Kidney tubule cell (primary cell): ENCODE measurements at regions not wholly inside any gene's neighbourhood (a gene's known extent, or its start where the extent isn't known, plus 50 kb on each side); places are given as distances from the start of the nearest gene placed in this dataset.

ENCODE experiments used
- DNase-seq: peaks from one replicate; pipeline ENCODE4 v3.0.0-alpha.2; 2018; ENCODE audit warnings: low spot score

- DNase-seq: no peak
These were observed 56.8 kb upstream of the FAM181A start for GRCh38 chr14:93870377-93870776.

- DNase-seq: no peak
These were observed 57.7 kb upstream of the FAM181A start for GRCh38 chr14:93869427-93869826.

DNA sequence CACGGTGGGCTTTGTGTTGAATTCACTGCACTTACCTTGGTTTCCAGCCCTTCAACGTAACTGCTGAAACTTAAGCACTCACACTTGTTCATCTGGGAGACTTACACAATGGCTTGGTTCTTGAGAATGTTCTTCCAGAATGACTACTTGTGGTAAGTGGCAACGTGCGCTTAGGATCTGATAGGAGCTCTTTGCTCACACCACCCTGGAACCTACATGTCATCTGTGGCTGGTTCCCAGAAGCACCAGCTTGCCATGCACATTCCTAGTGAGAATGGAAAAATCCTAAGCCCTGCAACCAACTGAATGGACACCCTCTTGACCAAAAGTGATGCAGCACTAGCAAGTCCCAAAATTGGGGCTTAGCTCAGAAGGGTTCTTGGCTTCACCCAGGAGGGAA lies 59.0 kb upstream of the FAM181A start:
- no peak for DNase-seq

DNA sequence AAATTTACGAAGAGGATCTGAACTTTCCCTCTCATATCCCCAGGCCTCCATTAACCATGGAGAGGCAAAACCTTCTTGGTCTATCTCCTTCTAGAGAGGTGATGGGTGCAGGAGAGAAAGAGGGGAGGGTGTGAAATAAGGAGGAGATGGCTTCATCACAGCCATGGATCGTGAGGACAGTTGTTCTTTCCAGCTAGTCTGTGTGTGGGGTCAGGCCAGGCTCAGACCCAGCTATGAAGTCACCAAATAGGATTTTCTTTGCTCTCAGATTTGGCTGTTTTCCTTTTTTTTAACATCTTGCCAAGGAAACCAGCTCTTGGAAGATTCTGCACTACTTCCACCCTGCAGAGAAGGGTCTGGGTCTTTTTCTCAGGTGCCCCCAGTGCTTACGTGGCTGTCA lies 64.9 kb upstream of the FAM181A start:
- no peak for DNase-seq

GRCh38 chr14:93861836-93862235 lies 65.3 kb upstream of the FAM181A start:
- DNase-seq: no peak

- no peak for DNase-seq
These were observed 67.2 kb upstream of the FAM181A start for GRCh38 chr14:93859957-93860356.

- DNase-seq: no peak
These were observed 68.2 kb upstream of the FAM181A start for GRCh38 chr14:93858896-93859295.

GRCh38 chr14:93857500-93858283 lies 69.4 kb upstream of the PRIMA1 start:
- peak; percentile 4 for DNase-seq

- no peak for DNase-seq
These were observed 68.8 kb upstream of the PRIMA1 start for GRCh38 chr14:93857081-93857480.

GRCh38 chr14:93855737-93856136 lies 67.5 kb upstream of the PRIMA1 start:
- no peak for DNase-seq

DNA sequence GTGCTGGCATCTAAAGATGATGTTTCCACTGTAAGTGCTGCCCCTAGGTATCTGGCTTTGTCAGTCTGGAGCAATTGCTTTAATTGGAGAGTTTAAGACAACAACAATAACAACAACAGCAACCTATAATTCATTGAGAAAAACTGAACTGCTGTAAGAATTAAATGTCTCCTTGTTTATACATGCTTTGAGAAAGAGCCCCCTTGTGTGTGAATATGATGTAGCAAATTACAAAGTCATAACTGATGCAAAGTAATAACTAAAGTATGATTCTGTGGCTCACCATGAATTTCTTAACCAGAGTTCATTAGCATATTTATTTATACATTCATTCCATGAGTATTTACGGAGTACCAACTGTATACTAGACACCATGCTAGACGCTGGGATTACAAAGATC lies 59.2 kb upstream of the PRIMA1 start:
- no peak for DNase-seq

DNA sequence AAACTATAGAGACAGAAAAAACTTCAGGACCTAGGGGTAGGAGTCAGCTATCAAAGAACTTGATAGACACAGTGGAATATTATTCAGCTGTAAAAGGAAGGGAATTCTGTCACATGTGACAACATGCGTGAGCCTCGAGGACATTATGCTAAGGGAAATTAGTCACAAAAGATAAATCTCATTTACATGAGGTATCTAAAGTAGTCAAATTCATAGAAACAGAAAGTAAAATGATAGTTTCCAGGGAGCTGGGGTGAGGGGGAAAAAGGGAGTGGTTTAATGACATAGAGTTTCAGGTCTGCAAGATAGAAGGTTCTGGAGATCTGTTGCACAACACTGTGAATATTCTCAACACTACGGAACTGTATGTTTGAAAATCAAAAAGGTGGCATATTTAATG lies 50.0 kb upstream of the PRIMA1 start:
- DNase-seq: no peak
